Osteocyte (in vitro differentiated cells): ENCODE measurements at regions not wholly inside any gene's neighbourhood (a gene's known extent, or its start where the extent isn't known, plus 50 kb on each side); places are given as distances from the start of the nearest gene placed in this dataset.

Experiments used
- DNase-seq: peaks from one replicate; pipeline ENCODE4 v3.0.0; 2021; ENCODE audit warnings: mixed read lengths; ENCODE audit not compliant: unreplicated experiment; ENCODE audit errors: extremely low spot score
- H3K27ac Mint-ChIP-seq: one replicate; pipeline ENCODE4 v1.8.0; 2021; ENCODE audit warnings: mild to moderate bottlenecking, mixed read lengths; ENCODE audit not compliant: unreplicated experiment
- H3K27me3 Mint-ChIP-seq: one replicate; pipeline ENCODE4 v1.8.0; 2021; ENCODE audit warnings: mixed read lengths; ENCODE audit not compliant: unreplicated experiment
- H3K36me3 Mint-ChIP-seq: one replicate; pipeline ENCODE4 v1.8.0; 2021; ENCODE audit warnings: mixed read lengths; ENCODE audit not compliant: unreplicated experiment
- H3K4me1 Mint-ChIP-seq: one replicate; pipeline ENCODE4 v1.8.0; 2021; ENCODE audit warnings: mixed read lengths; ENCODE audit not compliant: unreplicated experiment
- H3K4me3 Mint-ChIP-seq: one replicate; pipeline ENCODE4 v1.8.0; 2021; ENCODE audit warnings: mild to moderate bottlenecking, moderate library complexity, mixed read lengths; ENCODE audit not compliant: unreplicated experiment
- H3K9me3 Mint-ChIP-seq: one replicate; pipeline ENCODE4 v1.8.0; 2021; ENCODE audit warnings: mixed read lengths; ENCODE audit not compliant: unreplicated experiment
- CTCF ChIP-seq: fragments of 200-600 bp; sonication (generic); IDR thresholded peaks from 2 replicates; pipeline ENCODE4 v1.5.0; 2021; ENCODE audit warnings: antibody characterized with exemption, mild to moderate bottlenecking, moderate library complexity

GRCh38 chr15:29573197-29573838, 248.9 kb downstream of the TJP1 start:
- DNase-seq = no peak
- Mint-ChIP-seq H3K27ac (no peak overlapping the region), H3K9me3 (peaks cover 4% of the 10 kb centered on the region), H3K4me3 (no peak overlapping the region), H3K36me3 (peaks cover 5% of the 10 kb centered on the region), H3K27me3 (peaks cover 68% of the 10 kb centered on the region), H3K4me1 (peaks cover 8% of the 10 kb centered on the region)
- no peak for TF ChIP-seq CTCF

- peaks cover 10% of the 10 kb centered on the region for H3K4me1 Mint-ChIP-seq
- peak overlapping the region; percentile 56 for H3K4me3 Mint-ChIP-seq
- no peak for TF ChIP-seq CTCF
- H3K27ac Mint-ChIP-seq = no peak overlapping the region
- DNase-seq = no peak
- peaks cover 78% of the 10 kb centered on the region for H3K27me3 Mint-ChIP-seq
- peaks cover 4% of the 10 kb centered on the region for H3K9me3 Mint-ChIP-seq
- H3K36me3 Mint-ChIP-seq = peaks cover 5% of the 10 kb centered on the region
Observed at GRCh38 chr15:29571792-29572431, 250.4 kb downstream of the TJP1 start.

GRCh38 chr15:29570948-29571791, 251.1 kb downstream of the TJP1 start:
- DNase-seq = no peak
- Mint-ChIP-seq H3K36me3 (peaks cover 5% of the 10 kb centered on the region), H3K4me3 (peak overlapping the region; percentile 57)

GRCh38 chr15:29570121-29570947, 251.9 kb downstream of the TJP1 start:
- no peak overlapping the region for H3K4me3 Mint-ChIP-seq
- H3K9me3 Mint-ChIP-seq = peaks cover 2% of the 10 kb centered on the region
- H3K27me3 Mint-ChIP-seq = peaks cover 71% of the 10 kb centered on the region
- H3K4me1 Mint-ChIP-seq = peaks cover 11% of the 10 kb centered on the region
- DNase-seq = no peak
- TF ChIP-seq CTCF = peak; percentile 6
- peaks cover 5% of the 10 kb centered on the region for H3K36me3 Mint-ChIP-seq
- no peak overlapping the region for H3K27ac Mint-ChIP-seq

More at GRCh38 chr15:29570948-29571791, 251.1 kb downstream of the TJP1 start:
- H3K9me3 Mint-ChIP-seq = peaks cover 4% of the 10 kb centered on the region
- H3K27ac Mint-ChIP-seq = no peak overlapping the region
- peaks cover 11% of the 10 kb centered on the region for H3K4me1 Mint-ChIP-seq
- H3K27me3 Mint-ChIP-seq = peaks cover 78% of the 10 kb centered on the region
- TF ChIP-seq CTCF = no peak
